K562 (cell line): ENCODE measurements at regions not wholly inside any gene's neighbourhood (a gene's known extent, or its start where the extent isn't known, plus 50 kb on each side); places are given as distances from the start of the nearest gene placed in this dataset.

ENCODE experiments used
- ATAC-seq: fragments of 200-7000 bp; cut with Tn5 transposase; 3 replicates; pipeline ENCODE4 v1.9.1; 2020; ENCODE audit warnings: moderate library complexity
- BruUV-seq: library from RNA; stranded (reverse); fragments of 400-500 nt; replicated peaks from 2 replicates; lab custom pipeline; 2021; lab: Mats Ljungman, UMichigan
- CTCF ChIA-PET: fragments of 300-600 bp; formaldehyde crosslinking; extraction: SDS; loops from one replicate; lab custom pipeline; 2021; ENCODE audit warnings: low intra/inter-chr PET ratio; lab: Yijun Ruan, JAX
- POLR2A ChIA-PET: fragments of 300-600, 350-650 bp; sonication (Branson Sonifier 250); formaldehyde crosslinking; extraction: SDS; loops from one replicate; lab custom pipeline; 2021; ENCODE audit warnings: antibody characterized with exemption, inconsistent platforms; lab: Yijun Ruan, JAX
- DNase-seq, 4 experiments: peaks; one replicate each; pipeline versions ENCODE4 v3.0.0 to v3.0.0-alpha.2; 2011 to 2018; ENCODE audit warnings: low spot score in 3 of 4, mixed read lengths in 3 of 4; ENCODE audit errors: extremely low read depth in 1 of 4
- FAIRE-seq: peaks from 2 replicates; lab custom pipeline; 2011; peaks lifted over from hg19 to GRCh38; lab: Jason Lieb, UNC
- H2AFZ ChIP-seq: 2 replicates; pipeline ENCODE4 v1.6.0; 2011; ENCODE audit warnings: low read depth, low read length, control low read depth, inconsistent platforms
- H3K27ac ChIP-seq: fragments of 200-600 bp; 3 replicates; pipeline ENCODE4 v1.8.0; 2011; ENCODE audit warnings: low read depth, mild to moderate bottlenecking, control low read depth, inconsistent platforms, low read length, moderate library complexity, mixed read lengths; ENCODE audit errors: extremely low read depth
- H3K27me3 ChIP-seq, 2 experiments: fragments of 300-600 bp in 1 of 2; 2 replicates in 1 of 2; 3 replicates in 1 of 2; pipeline versions ENCODE4 v1.6.0 to v1.8.0; 2011; ENCODE audit warnings: inconsistent platforms in 2 of 2, low read length in 2 of 2, mild to moderate bottlenecking in 1 of 2, mixed read lengths in 1 of 2, moderate library complexity in 1 of 2; ENCODE audit not compliant: control insufficient read depth in 2 of 2, insufficient read depth in 2 of 2
- H3K36me3 ChIP-seq: fragments of 300-600 bp; 3 replicates; pipeline ENCODE4 v1.8.0; 2011; ENCODE audit warnings: mild to moderate bottlenecking, low read length, inconsistent platforms; ENCODE audit not compliant: control insufficient read depth, insufficient read depth
- H3K4me1 ChIP-seq, 2 experiments: fragments of 200-600 bp in 1 of 2; replicated peaks in 1 of 2; 2 replicates in 1 of 2; 3 replicates in 1 of 2; pipeline versions ENCODE4 v1.5.1 to v1.8.0; 2011; ENCODE audit warnings: inconsistent platforms in 2 of 2, low read length in 2 of 2, mild to moderate bottlenecking in 1 of 2, mixed read lengths in 1 of 2, moderate library complexity in 1 of 2; ENCODE audit not compliant: control insufficient read depth in 2 of 2, insufficient read depth in 2 of 2
- H3K4me2 ChIP-seq: 2 replicates; pipeline ENCODE4 v1.6.1; 2011; ENCODE audit warnings: low read length, control low read depth, inconsistent platforms, mixed read lengths; ENCODE audit not compliant: insufficient read depth
- H3K4me3 ChIP-seq: fragments of 200-600 bp; sonication (generic), shearing (Covaris generic); 2 replicates; pipeline ENCODE4 v1.5.1; 2016; ENCODE audit warnings: control low read depth, inconsistent platforms
- H3K79me2 ChIP-seq: fragments of 200-600 bp; 3 replicates; pipeline ENCODE4 v1.8.0; 2011; ENCODE audit warnings: low read length, inconsistent platforms; ENCODE audit not compliant: control insufficient read depth, insufficient read depth
- H3K9ac ChIP-seq, 2 experiments: 2 replicates each; pipeline versions ENCODE4 v1.6.0 to v1.6.1; 2011; ENCODE audit warnings: low read depth in 2 of 2, low read length in 2 of 2, control low read depth in 1 of 2, inconsistent platforms in 1 of 2, mild to moderate bottlenecking in 1 of 2, mixed read lengths in 1 of 2; ENCODE audit not compliant: insufficient read depth in 1 of 2
- H3K9me1 ChIP-seq: one replicate; pipeline ENCODE4 v1.6.0; 2011; ENCODE audit warnings: inconsistent platforms, mild to moderate bottlenecking, low read length, moderate library complexity; ENCODE audit not compliant: control insufficient read depth, insufficient read depth
- H3K9me3 ChIP-seq: replicated peaks from 2 replicates; pipeline ENCODE4 v1.5.1; 2011; ENCODE audit warnings: low read depth, low read length, inconsistent platforms; ENCODE audit not compliant: control insufficient read depth, insufficient read depth
- H4K20me1 ChIP-seq: replicated peaks from 2 replicates; pipeline ENCODE4 v1.6.1; 2011; ENCODE audit warnings: low read length, inconsistent platforms, mixed read lengths; ENCODE audit not compliant: control insufficient read depth, insufficient read depth
- CHD1 ChIP-seq: fragments of 200-600 bp; sonication (generic); IDR thresholded peaks from one replicate; pipeline ENCODE4 v1.6.1; 2012; ENCODE audit warnings: mild to moderate bottlenecking, moderate library complexity, low read length, inconsistent platforms
- CHD2 ChIP-seq: IDR thresholded peaks from 2 replicates; pipeline ENCODE4 v1.6.1; 2011; ENCODE audit warnings: low read depth, low read length
- ETS2 ChIP-seq: IDR thresholded peaks from 2 replicates; pipeline ENCODE4 v1.6.1; 2016; ENCODE audit warnings: borderline replicate concordance, missing genetic modification characterization, mild to moderate bottlenecking, moderate library complexity, missing compliant biosample characterization; ENCODE audit not compliant: poor library complexity, severe bottlenecking
- KDM2B ChIP-seq: fragments of 250-450 bp; sonication (Bioruptor Pico); IDR thresholded peaks from 2 replicates; pipeline ENCODE4 v1.8.0; 2021; ENCODE audit warnings: mild to moderate bottlenecking, moderate library complexity
- PKNOX1 ChIP-seq: fragments of 450-650 bp; IDR thresholded peaks from 2 replicates; pipeline ENCODE4 v1.6.1; 2016
- SETDB1 ChIP-seq: IDR thresholded peaks from one replicate; pipeline ENCODE4 v1.6.1; 2012; ENCODE audit warnings: low read length, control low read depth, inconsistent platforms
- TEAD4 ChIP-seq, 2 experiments: sonication (generic) in 1 of 2; formaldehyde crosslinking in 1 of 2; IDR thresholded peaks; 2 replicates each; pipeline versions ENCODE4 v1.6.1 to v1.8.0; 2012 to 2022; ENCODE audit warnings: borderline replicate concordance in 1 of 2, inconsistent platforms in 1 of 2, low read length in 1 of 2, mild to moderate bottlenecking in 1 of 2, missing genetic modification reagents in 1 of 2
- ZFX ChIP-seq: sonication (generic); formaldehyde crosslinking; IDR thresholded peaks from 2 replicates; pipeline ENCODE4 v1.8.0; 2022; ENCODE audit warnings: mild to moderate bottlenecking, missing genetic modification reagents, moderate library complexity
- ZKSCAN1 ChIP-seq: fragments of 150-350 bp; IDR thresholded peaks from 2 replicates; pipeline ENCODE4 v1.6.1; 2016; ENCODE audit warnings: low read depth, low read length
- ZKSCAN3 ChIP-seq: fragments of 250-450 bp; sonication (Bioruptor Pico); IDR thresholded peaks from 2 replicates; pipeline ENCODE4 v1.4.0; 2020
- ZNF583 ChIP-seq: fragments of 250-450 bp; sonication (Bioruptor Pico); IDR thresholded peaks from 2 replicates; pipeline ENCODE4 v1.4.0; 2020
- WGBS: fragments of 100-300 bp; shearing (Covaris generic); methylation state at CpG from one replicate; pipeline ENCODE4 v1.1.6; 2016; ENCODE audit warnings: low coverage, mixed read lengths; ENCODE audit not compliant: insufficient coverage; ENCODE audit errors: missing lambda C conversion rate; 5-methylcytosine and 5-hydroxymethylcytosine counted together
- in situ Hi-C: fragments of 300-500 bp; cut with MboI; formaldehyde crosslinking; loops from 4 replicates; pipeline ENCODE4 v1.15.0; 2018; ENCODE audit warnings: inconsistent platforms, mixed read lengths
- intact Hi-C: fragments of 100-400 bp; cut with micrococcal nuclease; formaldehyde crosslinking; loops from 2 replicates; pipeline ENCODE4 v1.14.2; 2022
- TF ChIP-seq, protein P1 (sequence below): fragments of 250-450 bp; sonication (Bioruptor Pico); IDR thresholded peaks from 2 replicates; pipeline ENCODE4 v1.4.0; 2020; ENCODE audit warnings: mild to moderate bottlenecking

DNA sequence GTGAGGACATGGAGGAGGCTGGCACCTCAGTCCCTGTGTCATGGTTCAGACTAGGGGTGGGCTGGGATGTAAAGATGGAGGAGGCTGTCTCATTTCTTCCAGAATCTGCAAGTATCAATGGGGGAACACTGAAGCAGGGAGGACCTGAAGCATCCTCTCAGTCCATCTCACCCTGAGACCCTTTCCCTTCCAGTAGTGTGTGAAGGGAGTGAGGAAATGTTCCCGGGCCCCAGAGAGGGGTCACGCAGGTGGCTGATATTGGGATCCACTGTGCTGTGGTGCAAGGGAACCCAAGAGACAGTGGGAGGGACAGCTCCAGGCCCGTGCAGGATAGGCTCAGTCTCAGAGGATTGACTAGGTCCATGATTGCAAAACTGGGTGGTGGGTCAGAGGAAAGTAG lies 72.2 kb upstream of the ADPGK start (continued):
- TF ChIP-seq, protein P1, sequence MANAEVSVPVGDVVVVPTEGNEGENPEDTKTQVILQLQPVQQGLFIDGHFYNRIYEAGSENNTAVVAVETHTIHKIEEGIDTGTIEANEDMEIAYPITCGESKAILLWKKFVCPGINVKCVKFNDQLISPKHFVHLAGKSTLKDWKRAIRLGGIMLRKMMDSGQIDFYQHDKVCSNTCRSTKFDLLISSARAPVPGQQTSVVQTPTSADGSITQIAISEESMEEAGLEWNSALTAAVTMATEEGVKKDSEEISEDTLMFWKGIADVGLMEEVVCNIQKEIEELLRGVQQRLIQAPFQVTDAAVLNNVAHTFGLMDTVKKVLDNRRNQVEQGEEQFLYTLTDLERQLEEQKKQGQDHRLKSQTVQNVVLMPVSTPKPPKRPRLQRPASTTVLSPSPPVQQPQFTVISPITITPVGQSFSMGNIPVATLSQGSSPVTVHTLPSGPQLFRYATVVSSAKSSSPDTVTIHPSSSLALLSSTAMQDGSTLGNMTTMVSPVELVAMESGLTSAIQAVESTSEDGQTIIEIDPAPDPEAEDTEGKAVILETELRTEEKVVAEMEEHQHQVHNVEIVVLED (CRISPR knock-in tag), result no peak

GRCh38 chr15:72852273-72852672 lies 68.7 kb upstream of the ADPGK start:
- H3K27me3 ChIP-seq, result peaks cover 8 to 23% of the 10 kb centered on the region in 2 experiments
- H4K20me1 ChIP-seq, result no peaks in the 10 kb centered on the region; the same call in 1 of the 2 replicates
- H3K9ac ChIP-seq, result no peak overlapping the region
- no peak for DNase-seq
- H2AFZ ChIP-seq, result no peak overlapping the region
- no peaks in the 10 kb centered on the region for H3K9me3 ChIP-seq
- 0% methylated on average over 3 of the region's 3 CpGs for WGBS
- no peak for FAIRE-seq
- CTCF ChIA-PET, result no interaction called here
- H3K79me2 ChIP-seq, result no peaks in the 10 kb centered on the region
- in situ Hi-C loops, result no loop called here
- H3K27ac ChIP-seq, result no peak overlapping the region
- no peaks in the 10 kb centered on the region for H3K36me3 ChIP-seq
- ATAC-seq, result no peak
- TF ChIP-seq ZKSCAN1 (no peak), KDM2B (CRISPR knock-in tag) (no peak), CHD2 (no peak), PKNOX1 (no peak), ZNF583 (CRISPR knock-in tag) (no peak), TEAD4 (IDR thresholded peaks at IDR 0.05; ENCODE audit: low read length) (no peak), TEAD4 (CRISPR knock-in tag; IDR thresholded peaks at IDR 0.05; ENCODE audit: borderline replicate concordance) (no peak), ZFX (no peak), SETDB1 (no peak), ETS2 (tag) (no peak), CHD1 (no peak), ZKSCAN3 (no peak)
- TF ChIP-seq, all 486 proteins: peak for 0
- no peaks in the 10 kb centered on the region for H3K9me1 ChIP-seq
- POLR2A ChIA-PET, result interaction anchor here (0.6 to 1.2 kb wide), 2 partner anchors 19 to 23 kb away, joined by 3 to 4 read pairs; no protein-coding TSS in a partner anchor
- no peak overlapping the region for H3K4me2 ChIP-seq
- BruUV-seq, result no TSS peak
- intact Hi-C loops, result no loop called here
- no peaks in the 10 kb centered on the region; a peak in 1 of 5 replicates for H3K4me1 ChIP-seq
- no peak overlapping the region for H3K4me3 ChIP-seq
